HepG2 (cell line): ENCODE measurements at regions not wholly inside any gene's neighbourhood (a gene's known extent, or its start where the extent isn't known, plus 50 kb on each side); places are given as distances from the start of the nearest gene placed in this dataset.

Source experiments
- ATAC-seq: fragments of 200-7000 bp; cut with Tn5 transposase; 3 replicates; pipeline ENCODE4 v1.9.1; 2020; ENCODE audit warnings: mild to moderate bottlenecking, moderate library complexity
- BruUV-seq: library from RNA; stranded (reverse); fragments of 400-500 nt; replicated peaks from 2 replicates; lab custom pipeline; 2021; lab: Mats Ljungman, UMichigan
- CTCF ChIA-PET: fragments of 300-600 bp; formaldehyde crosslinking; extraction: SDS; loops from one replicate; lab custom pipeline; 2021; ENCODE audit warnings: low total read pairs, inconsistent platforms, low intra/inter-chr PET ratio; lab: Yijun Ruan, JAX
- POLR2A ChIA-PET: fragments of 350-600 bp; sonication (Branson Sonifier 250); formaldehyde crosslinking; loops from one replicate; lab custom pipeline; 2020; ENCODE audit warnings: antibody characterized with exemption, inconsistent platforms; lab: Yijun Ruan, JAX
- DNase-seq: peaks from one replicate; pipeline ENCODE4 v3.0.0-alpha.2; 2015; ENCODE audit warnings: low spot score
- FAIRE-seq: peaks from 3 replicates; lab custom pipeline; 2011; peaks lifted over from hg19 to GRCh38; lab: Jason Lieb, UNC
- H2AFZ ChIP-seq: one replicate; pipeline ENCODE4 v1.6.1; 2011; ENCODE audit warnings: low read length, inconsistent platforms
- H3K27ac ChIP-seq: fragments of 300-600 bp; 3 replicates; pipeline ENCODE4 v1.8.0; 2011; ENCODE audit warnings: mixed run types, mild to moderate bottlenecking, mixed read lengths, low read length, inconsistent platforms; ENCODE audit not compliant: insufficient read depth; ENCODE audit errors: extremely low read length
- H3K27me3 ChIP-seq, 2 experiments: fragments of 200-600 bp in 1 of 2; 2 replicates in 1 of 2; 3 replicates in 1 of 2; pipeline versions ENCODE4 v1.6.0 to v1.8.0; 2011; ENCODE audit warnings: low read length in 2 of 2, mild to moderate bottlenecking in 2 of 2, moderate library complexity in 2 of 2, inconsistent platforms in 1 of 2; ENCODE audit not compliant: insufficient read depth in 2 of 2, control insufficient read depth in 1 of 2
- H3K36me3 ChIP-seq, 2 experiments: fragments of 200-600 bp in 1 of 2; replicated peaks in 1 of 2; 2 replicates in 1 of 2; 3 replicates in 1 of 2; pipeline versions ENCODE4 v1.5.1 to v1.8.0; 2011; ENCODE audit warnings: low read length in 2 of 2, inconsistent platforms in 1 of 2; ENCODE audit not compliant: insufficient read depth in 2 of 2, control insufficient read depth in 1 of 2
- H3K4me1 ChIP-seq: 2 replicates; pipeline ENCODE4 v1.5.1; 2012; ENCODE audit warnings: low read length, inconsistent platforms; ENCODE audit not compliant: insufficient read depth
- H3K4me2 ChIP-seq: 2 replicates; pipeline ENCODE4 v1.6.0; 2011; ENCODE audit warnings: low read depth, low read length, inconsistent platforms
- H3K4me3 ChIP-seq, 3 experiments: fragments of 200-600 bp in 1 of 3; sonication (generic), shearing (Covaris generic) in 1 of 3; replicated peaks in 1 of 3; 2 replicates each; pipeline ENCODE4 v1.5.1; 2011 to 2016; ENCODE audit warnings: low read length in 3 of 3, inconsistent platforms in 2 of 3, low read depth in 2 of 3, mild to moderate bottlenecking in 2 of 3, control low read depth in 1 of 3, mixed read lengths in 1 of 3; ENCODE audit not compliant: insufficient read depth in 1 of 3
- H3K79me2 ChIP-seq: one replicate; pipeline ENCODE4 v1.6.1; 2011; ENCODE audit warnings: low read length, inconsistent platforms; ENCODE audit not compliant: insufficient read depth
- H3K9ac ChIP-seq: 2 replicates; pipeline ENCODE4 v1.6.0; 2011; ENCODE audit warnings: mild to moderate bottlenecking, low read depth, low read length, inconsistent platforms; ENCODE audit not compliant: insufficient read depth
- H3K9me3 ChIP-seq: 2 replicates; pipeline ENCODE4 v1.5.1; 2012; ENCODE audit warnings: mild to moderate bottlenecking, low read length
- H4K20me1 ChIP-seq: 2 replicates; pipeline ENCODE4 v1.6.0; 2011; ENCODE audit warnings: inconsistent platforms, mild to moderate bottlenecking, low read length, moderate library complexity; ENCODE audit not compliant: insufficient read depth
- ARHGAP35 ChIP-seq: sonication (generic); formaldehyde crosslinking; IDR thresholded peaks from 2 replicates; pipeline ENCODE4 v1.9.0; 2022; ENCODE audit warnings: mild to moderate bottlenecking, inconsistent platforms, moderate library complexity, missing genetic modification reagents, borderline replicate concordance
- CBFB ChIP-seq: sonication (generic); formaldehyde crosslinking; IDR thresholded peaks from 2 replicates; pipeline ENCODE4 v1.4.0; 2020; ENCODE audit warnings: missing genetic modification reagents
- EED ChIP-seq: sonication (generic); formaldehyde crosslinking; IDR thresholded peaks from 2 replicates; pipeline ENCODE4 v1.5.0; 2020; ENCODE audit warnings: mild to moderate bottlenecking, missing genetic modification reagents
- HDAC2 ChIP-seq: sonication (generic); formaldehyde crosslinking; IDR thresholded peaks from 2 replicates; pipeline ENCODE4 v1.4.0; 2020; ENCODE audit warnings: missing genetic modification reagents
- HIVEP1 ChIP-seq: sonication (generic); formaldehyde crosslinking; IDR thresholded peaks from 2 replicates; pipeline ENCODE4 v1.4.0; 2020; ENCODE audit warnings: mild to moderate bottlenecking, missing genetic modification reagents
- NCOA5 ChIP-seq: sonication (generic); formaldehyde crosslinking; IDR thresholded peaks from 2 replicates; pipeline ENCODE4 v1.4.0; 2020; ENCODE audit warnings: missing genetic modification reagents
- NFE2L2 ChIP-seq: fragments of 150-350 bp; IDR thresholded peaks from 2 replicates; pipeline ENCODE4 v1.6.1; 2014; ENCODE audit warnings: low read length
- PHF20 ChIP-seq: sonication (generic); formaldehyde crosslinking; IDR thresholded peaks from 2 replicates; pipeline ENCODE4 v1.5.0; 2020; ENCODE audit warnings: mild to moderate bottlenecking, missing genetic modification reagents
- U2AF2 ChIP-seq: fragments of 200-400 bp; formaldehyde crosslinking; IDR thresholded peaks from 2 replicates; pipeline ENCODE4 v1.6.1; 2017; ENCODE audit warnings: low read depth, mild to moderate bottlenecking, low read length
- ZBTB3 ChIP-seq: sonication (generic); formaldehyde crosslinking; IDR thresholded peaks from 2 replicates; pipeline ENCODE4 v1.4.0; 2020; ENCODE audit warnings: low read depth, mild to moderate bottlenecking, moderate library complexity, missing genetic modification reagents, borderline replicate concordance
- ZC3H13 ChIP-seq: sonication (generic); formaldehyde crosslinking; IDR thresholded peaks from 2 replicates; pipeline ENCODE4 v1.8.1; 2023; ENCODE audit warnings: mild to moderate bottlenecking, missing genetic modification reagents, moderate library complexity
- ZKSCAN8 ChIP-seq: IDR thresholded peaks from 2 replicates; pipeline ENCODE4 v1.6.1; 2016; ENCODE audit warnings: borderline replicate concordance, missing genetic modification reagents, missing compliant biosample characterization
- ZNF552 ChIP-seq: sonication (generic); formaldehyde crosslinking; IDR thresholded peaks from 2 replicates; pipeline ENCODE4 v1.9.0; 2022; ENCODE audit warnings: missing genetic modification reagents, mild to moderate bottlenecking, borderline replicate concordance
- ZNF883 ChIP-seq: sonication (generic); formaldehyde crosslinking; IDR thresholded peaks from 2 replicates; pipeline ENCODE4 v1.5.1; 2020; ENCODE audit warnings: mild to moderate bottlenecking, missing genetic modification reagents; ENCODE audit errors: not compliant biosample characterization
- WGBS: methylation state at CpG from one replicate; pipeline ENCODE4 v1.1.6; 2017; ENCODE audit warnings: low lambda C conversion rate; 5-methylcytosine and 5-hydroxymethylcytosine counted together
- in situ Hi-C: cut with HindIII; loops from 2 replicates; pipeline ENCODE4 v1.10.0; 2017; ENCODE audit warnings: low pct_unique_long_range_greater_than_20kb; ENCODE audit not compliant: extremely low pct_ligation_motif_present
- intact Hi-C: fragments of 100-400 bp; cut with micrococcal nuclease; formaldehyde crosslinking; loops from one replicate; pipeline ENCODE4 v1.10.0; 2022; ENCODE audit not compliant: unreplicated experiment
- TF ChIP-seq, protein P1 (sequence below): sonication (generic); formaldehyde crosslinking; IDR thresholded peaks from 2 replicates; pipeline ENCODE4 v1.9.0; 2021; ENCODE audit warnings: missing genetic modification reagents, borderline replicate concordance
- TF ChIP-seq, protein P2 (sequence below): sonication (generic); formaldehyde crosslinking; IDR thresholded peaks from 2 replicates; pipeline ENCODE4 v1.4.0; 2020; ENCODE audit warnings: missing genetic modification reagents
- TF ChIP-seq, protein P3 (sequence below): fragments of 450-650 bp; IDR thresholded peaks from 2 replicates; pipeline ENCODE4 v1.6.1; 2017; ENCODE audit warnings: mild to moderate bottlenecking
- TF ChIP-seq, protein P4 (sequence below): IDR thresholded peaks from 2 replicates; pipeline ENCODE4 v1.6.1; 2018; ENCODE audit warnings: missing genetic modification reagents

DNA sequence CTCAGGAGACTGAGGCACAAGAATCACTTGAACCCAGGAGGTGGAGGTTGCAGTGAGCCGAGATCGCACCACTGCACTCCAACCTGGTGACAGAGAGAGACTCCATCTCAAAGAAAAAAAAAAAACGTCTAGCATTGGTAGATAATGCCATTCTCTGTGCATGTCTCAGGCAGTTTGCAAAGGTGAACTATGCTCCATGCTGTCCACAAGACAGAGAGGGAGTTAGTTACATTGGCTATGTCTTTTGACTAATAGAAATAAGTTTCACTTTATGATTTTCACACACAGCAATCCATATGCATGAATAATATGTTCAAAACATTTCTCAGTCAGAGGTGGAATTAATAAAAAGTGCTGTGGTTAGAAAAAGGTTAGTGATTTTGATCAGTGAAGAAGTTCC, 591.4 kb downstream of the ETS1 start:
- Histone ChIP-seq H3K36me3 (no peaks in the 10 kb centered on the region), H4K20me1 (no peaks in the 10 kb centered on the region), H3K27me3 (no peaks in the 10 kb centered on the region), H3K4me2 (no peak overlapping the region), H3K79me2 (no peaks in the 10 kb centered on the region), H3K4me1 (no peaks in the 10 kb centered on the region), H3K4me3 (no peak overlapping the region), H3K9ac (no peak overlapping the region), H3K9me3 (peaks cover 31% of the 10 kb centered on the region), H3K27ac (no peak overlapping the region), H2AFZ (no peak overlapping the region)
- FAIRE-seq, result no peak
- POLR2A ChIA-PET, result no interaction called here
- 0% methylated on average over 3 of the region's 3 CpGs for WGBS
- DNase-seq, result no peak
- ATAC-seq, result no peak
- intact Hi-C loops (no loop called here), in situ Hi-C loops (no loop called here)
- CTCF ChIA-PET, result no interaction called here
- BruUV-seq, result no TSS peak
- TF ChIP-seq NFE2L2, result no peak
- no peak for TF ChIP-seq HIVEP1
- no peak for TF ChIP-seq NCOA5
- TF ChIP-seq ZBTB3 (CRISPR knock-in tag), result no peak
- no peak for TF ChIP-seq ZNF552
- no peak for TF ChIP-seq CBFB
- TF ChIP-seq ZNF883 (CRISPR knock-in tag), result no peak
- no peak for TF ChIP-seq U2AF2
- TF ChIP-seq HDAC2, result no peak
- TF ChIP-seq, protein P1, sequence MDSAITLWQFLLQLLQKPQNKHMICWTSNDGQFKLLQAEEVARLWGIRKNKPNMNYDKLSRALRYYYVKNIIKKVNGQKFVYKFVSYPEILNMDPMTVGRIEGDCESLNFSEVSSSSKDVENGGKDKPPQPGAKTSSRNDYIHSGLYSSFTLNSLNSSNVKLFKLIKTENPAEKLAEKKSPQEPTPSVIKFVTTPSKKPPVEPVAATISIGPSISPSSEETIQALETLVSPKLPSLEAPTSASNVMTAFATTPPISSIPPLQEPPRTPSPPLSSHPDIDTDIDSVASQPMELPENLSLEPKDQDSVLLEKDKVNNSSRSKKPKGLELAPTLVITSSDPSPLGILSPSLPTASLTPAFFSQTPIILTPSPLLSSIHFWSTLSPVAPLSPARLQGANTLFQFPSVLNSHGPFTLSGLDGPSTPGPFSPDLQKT (CRISPR knock-in tag), result no peak
- TF ChIP-seq ARHGAP35 (CRISPR knock-in tag), result no peak
- TF ChIP-seq ZKSCAN8 (CRISPR knock-in tag), result no peak
- no peak for TF ChIP-seq EED (CRISPR knock-in tag)
- TF ChIP-seq, protein P2, sequence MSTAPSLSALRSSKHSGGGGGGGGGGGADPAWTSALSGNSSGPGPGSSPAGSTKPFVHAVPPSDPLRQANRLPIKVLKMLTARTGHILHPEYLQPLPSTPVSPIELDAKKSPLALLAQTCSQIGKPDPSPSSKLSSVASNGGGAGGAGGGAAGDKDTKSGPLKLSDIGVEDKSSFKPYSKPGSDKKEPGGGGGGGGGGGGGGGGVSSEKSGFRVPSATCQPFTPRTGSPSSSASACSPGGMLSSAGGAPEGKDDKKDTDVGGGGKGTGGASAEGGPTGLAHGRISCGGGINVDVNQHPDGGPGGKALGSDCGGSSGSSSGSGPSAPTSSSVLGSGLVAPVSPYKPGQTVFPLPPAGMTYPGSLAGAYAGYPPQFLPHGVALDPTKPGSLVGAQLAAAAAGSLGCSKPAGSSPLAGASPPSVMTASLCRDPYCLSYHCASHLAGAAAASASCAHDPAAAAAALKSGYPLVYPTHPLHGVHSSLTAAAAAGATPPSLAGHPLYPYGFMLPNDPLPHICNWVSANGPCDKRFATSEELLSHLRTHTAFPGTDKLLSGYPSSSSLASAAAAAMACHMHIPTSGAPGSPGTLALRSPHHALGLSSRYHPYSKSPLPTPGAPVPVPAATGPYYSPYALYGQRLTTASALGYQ, result no peak
- TF ChIP-seq, protein P3, sequence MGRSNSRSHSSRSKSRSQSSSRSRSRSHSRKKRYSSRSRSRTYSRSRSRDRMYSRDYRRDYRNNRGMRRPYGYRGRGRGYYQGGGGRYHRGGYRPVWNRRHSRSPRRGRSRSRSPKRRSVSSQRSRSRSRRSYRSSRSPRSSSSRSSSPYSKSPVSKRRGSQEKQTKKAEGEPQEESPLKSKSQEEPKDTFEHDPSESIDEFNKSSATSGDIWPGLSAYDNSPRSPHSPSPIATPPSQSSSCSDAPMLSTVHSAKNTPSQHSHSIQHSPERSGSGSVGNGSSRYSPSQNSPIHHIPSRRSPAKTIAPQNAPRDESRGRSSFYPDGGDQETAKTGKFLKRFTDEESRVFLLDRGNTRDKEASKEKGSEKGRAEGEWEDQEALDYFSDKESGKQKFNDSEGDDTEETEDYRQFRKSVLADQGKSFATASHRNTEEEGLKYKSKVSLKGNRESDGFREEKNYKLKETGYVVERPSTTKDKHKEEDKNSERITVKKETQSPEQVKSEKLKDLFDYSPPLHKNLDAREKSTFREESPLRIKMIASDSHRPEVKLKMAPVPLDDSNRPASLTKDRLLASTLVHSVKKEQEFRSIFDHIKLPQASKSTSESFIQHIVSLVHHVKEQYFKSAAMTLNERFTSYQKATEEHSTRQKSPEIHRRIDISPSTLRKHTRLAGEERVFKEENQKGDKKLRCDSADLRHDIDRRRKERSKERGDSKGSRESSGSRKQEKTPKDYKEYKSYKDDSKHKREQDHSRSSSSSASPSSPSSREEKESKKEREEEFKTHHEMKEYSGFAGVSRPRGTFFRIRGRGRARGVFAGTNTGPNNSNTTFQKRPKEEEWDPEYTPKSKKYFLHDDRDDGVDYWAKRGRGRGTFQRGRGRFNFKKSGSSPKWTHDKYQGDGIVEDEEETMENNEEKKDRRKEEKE, result no peak
- no peak for TF ChIP-seq PHF20 (CRISPR knock-in tag)
- TF ChIP-seq ZC3H13 (CRISPR knock-in tag), result no peak
- TF ChIP-seq, protein P4, sequence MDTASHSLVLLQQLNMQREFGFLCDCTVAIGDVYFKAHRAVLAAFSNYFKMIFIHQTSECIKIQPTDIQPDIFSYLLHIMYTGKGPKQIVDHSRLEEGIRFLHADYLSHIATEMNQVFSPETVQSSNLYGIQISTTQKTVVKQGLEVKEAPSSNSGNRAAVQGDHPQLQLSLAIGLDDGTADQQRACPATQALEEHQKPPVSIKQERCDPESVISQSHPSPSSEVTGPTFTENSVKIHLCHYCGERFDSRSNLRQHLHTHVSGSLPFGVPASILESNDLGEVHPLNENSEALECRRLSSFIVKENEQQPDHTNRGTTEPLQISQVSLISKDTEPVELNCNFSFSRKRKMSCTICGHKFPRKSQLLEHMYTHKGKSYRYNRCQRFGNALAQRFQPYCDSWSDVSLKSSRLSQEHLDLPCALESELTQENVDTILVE (CRISPR knock-in tag), result no peak
